Neural cell (in vitro differentiated cells): ENCODE measurements at regions not wholly inside any gene's neighbourhood (a gene's known extent, or its start where the extent isn't known, plus 50 kb on each side); places are given as distances from the start of the nearest gene placed in this dataset.

Experiments used
- H2AFZ ChIP-seq: fragments of 200-600, 300-800 bp; sonication (generic), shearing (Covaris generic); 2 replicates; pipeline ENCODE4 v1.6.0; 2014; ENCODE audit warnings: low read depth, mild to moderate bottlenecking, antibody characterized with exemption, low read length, moderate library complexity
- H3F3A ChIP-seq: fragments of 200-600 bp; shearing (Covaris generic); 2 replicates; pipeline ENCODE4 v1.6.1; 2016; ENCODE audit warnings: mild to moderate bottlenecking, moderate library complexity, mixed read lengths, antibody characterized with exemption, low read length; ENCODE audit not compliant: insufficient read depth, poor library complexity, severe bottlenecking
- H3K27ac ChIP-seq: fragments of 200-600, 300-800 bp; sonication (generic), shearing (Covaris generic); 2 replicates; pipeline ENCODE4 v1.5.1; 2014; ENCODE audit warnings: mild to moderate bottlenecking, low read length, moderate library complexity
- H3K27me3 ChIP-seq: fragments of 300-800, 200-600 bp; sonication (generic), shearing (Covaris generic); 2 replicates; pipeline ENCODE4 v1.6.0; 2014; ENCODE audit warnings: mild to moderate bottlenecking, low read depth, low read length, moderate library complexity; ENCODE audit not compliant: insufficient read depth
- H3K36me3 ChIP-seq: fragments of 300-800, 200-600 bp; sonication (generic), shearing (Covaris generic); 2 replicates; pipeline ENCODE4 v1.5.1; 2014; ENCODE audit warnings: mild to moderate bottlenecking, antibody characterized with exemption, low read length, moderate library complexity; ENCODE audit not compliant: insufficient read depth
- H3K4me2 ChIP-seq: fragments of 300-800, 200-600 bp; sonication (generic), shearing (Covaris generic); 2 replicates; pipeline ENCODE4 v1.6.0; 2014; ENCODE audit warnings: mild to moderate bottlenecking, low read length
- H3K4me3 ChIP-seq: fragments of 300-800, 200-600 bp; sonication (generic), shearing (Covaris generic); 2 replicates; pipeline ENCODE4 v1.5.1; 2014; ENCODE audit warnings: mild to moderate bottlenecking, low read length, moderate library complexity
- H3K79me2 ChIP-seq: fragments of 200-600 bp; shearing (Covaris generic); replicated peaks from 2 replicates; pipeline ENCODE4 v1.6.0; 2014; ENCODE audit warnings: mild to moderate bottlenecking, low read length, moderate library complexity; ENCODE audit not compliant: insufficient read depth
- H3K9ac ChIP-seq: fragments of 300-800, 200-600 bp; sonication (generic), shearing (Covaris generic); 2 replicates; pipeline ENCODE4 v1.6.1; 2016; ENCODE audit warnings: mild to moderate bottlenecking, low read length, mixed read lengths
- H3K9me2 ChIP-seq: fragments of 200-600 bp; shearing (Covaris generic); 2 replicates; pipeline ENCODE4 v1.6.1; 2016; ENCODE audit warnings: mild to moderate bottlenecking, low read length, mixed read lengths; ENCODE audit not compliant: insufficient read depth
- H3K9me3 ChIP-seq: fragments of 200-600, 300-800 bp; sonication (generic), shearing (Covaris generic); 2 replicates; pipeline ENCODE4 v1.6.1; 2016; ENCODE audit warnings: mild to moderate bottlenecking, mixed run types, low read length, moderate library complexity, mixed read lengths
- H4K20me1 ChIP-seq: fragments of 200-600 bp; shearing (Covaris generic); 2 replicates; pipeline ENCODE4 v1.6.1; 2016; ENCODE audit warnings: mild to moderate bottlenecking, mixed run types; ENCODE audit not compliant: insufficient read depth
- CTCF ChIP-seq: fragments of 450-650 bp; IDR thresholded peaks from 2 replicates; pipeline ENCODE4 v1.5.1; 2014; ENCODE audit warnings: antibody characterized with exemption, mild to moderate bottlenecking, moderate library complexity; ENCODE audit not compliant: poor library complexity, severe bottlenecking
- EP300 ChIP-seq: fragments of 450-650 bp; conservative IDR thresholded peaks from 2 replicates; pipeline ENCODE4 v1.6.1; 2014; ENCODE audit warnings: antibody characterized with exemption, mild to moderate bottlenecking, moderate library complexity; ENCODE audit not compliant: poor library complexity, severe bottlenecking
- EZH2 ChIP-seq: fragments of 200-600, 300-800 bp; shearing (Covaris generic), sonication (generic); IDR thresholded peaks from 2 replicates; pipeline ENCODE4 v1.6.1; 2014; ENCODE audit warnings: antibody characterized with exemption, low read length, borderline replicate concordance, mild to moderate bottlenecking; ENCODE audit not compliant: insufficient read depth, poor library complexity, severe bottlenecking
- MXI1 ChIP-seq: fragments of 450-650 bp; conservative IDR thresholded peaks from 2 replicates; pipeline ENCODE4 v1.6.1; 2014; ENCODE audit warnings: antibody characterized with exemption, mild to moderate bottlenecking; ENCODE audit not compliant: poor library complexity, severe bottlenecking
- POLR2AphosphoS5 ChIP-seq: IDR thresholded peaks from 2 replicates; pipeline ENCODE4 v1.6.1; 2012
- RAD21 ChIP-seq: fragments of 450-650 bp; conservative IDR thresholded peaks from 2 replicates; pipeline ENCODE4 v1.6.1; 2014; ENCODE audit warnings: antibody characterized with exemption, mild to moderate bottlenecking, moderate library complexity
- REST ChIP-seq: IDR thresholded peaks from 2 replicates; pipeline ENCODE4 v1.6.1; 2012; ENCODE audit warnings: borderline replicate concordance
- SMC3 ChIP-seq: fragments of 450-650 bp; conservative IDR thresholded peaks from 2 replicates; pipeline ENCODE4 v1.6.1; 2014; ENCODE audit warnings: antibody characterized with exemption, mild to moderate bottlenecking, moderate library complexity; ENCODE audit not compliant: poor library complexity
- TAF1 ChIP-seq: IDR thresholded peaks from 2 replicates; pipeline ENCODE4 v1.6.1; 2012; ENCODE audit warnings: low read depth

GRCh38 chr14:23789696-23790095 is 153.5 kb downstream of the DHRS2 start:
- H3K27me3 ChIP-seq = no peaks in the 10 kb centered on the region
- H2AFZ ChIP-seq = no peak overlapping the region
- no peaks in the 10 kb centered on the region for H3K79me2 ChIP-seq
- no peak for TF ChIP-seq REST
- TF ChIP-seq TAF1 = no peak
- TF ChIP-seq CTCF = no peak
- TF ChIP-seq POLR2AphosphoS5 = no peak
- TF ChIP-seq MXI1 = no peak
- H4K20me1 ChIP-seq = no peaks in the 10 kb centered on the region
- H3F3A ChIP-seq = no peaks in the 10 kb centered on the region
- no peak overlapping the region for H3K27ac ChIP-seq
- H3K9ac ChIP-seq = no peak overlapping the region
- H3K4me3 ChIP-seq = no peak overlapping the region
- H3K9me3 ChIP-seq = no peaks in the 10 kb centered on the region
- H3K36me3 ChIP-seq = no peaks in the 10 kb centered on the region
- no peaks in the 10 kb centered on the region for H3K9me2 ChIP-seq
- H3K4me2 ChIP-seq = no peak overlapping the region

- no peaks in the 10 kb centered on the region for H4K20me1 ChIP-seq
- no peaks in the 10 kb centered on the region for H3K9me2 ChIP-seq
- no peak overlapping the region for H3K9ac ChIP-seq
- H3K27me3 ChIP-seq = no peaks in the 10 kb centered on the region
- H3K4me3 ChIP-seq = no peak overlapping the region
- TF ChIP-seq EP300 (no peak), REST (no peak), EZH2 (no peak), MXI1 (no peak), POLR2AphosphoS5 (no peak), TAF1 (no peak), RAD21 (no peak), SMC3 (no peak), CTCF (no peak)
- no peak overlapping the region for H2AFZ ChIP-seq
- no peaks in the 10 kb centered on the region for H3F3A ChIP-seq
- H3K79me2 ChIP-seq = no peaks in the 10 kb centered on the region
- no peaks in the 10 kb centered on the region for H3K9me3 ChIP-seq
- no peak overlapping the region for H3K27ac ChIP-seq
- H3K4me2 ChIP-seq = no peak overlapping the region
- H3K36me3 ChIP-seq = no peaks in the 10 kb centered on the region
Observed at GRCh38 chr14:23793532-23793931, 157.4 kb downstream of the DHRS2 start.
